ENCODE measurements at regions not wholly inside any gene's neighbourhood (a gene's known extent, or its start where the extent isn't known, plus 50 kb on each side); places are given as distances from the start of the nearest gene placed in this dataset.

GRCh38 chr14:82720946-82721345 is 1187.3 kb upstream of the SEL1L start:
- DNase-seq (ENCODE audit: low read depth): no peak
- H3K4me3 ChIP-seq (replicated peaks; ENCODE audit: low read depth, low read length): no peak overlapping the region
- TF ChIP-seq CTCF (IDR thresholded peaks at IDR 0.05; ENCODE audit: low read length, missing control alignments): no peak

- no peak for TF ChIP-seq CTCF (IDR thresholded peaks at IDR 0.05; ENCODE audit: low read length, missing control alignments)
- DNase-seq (ENCODE audit: low read depth): no peak
- no peak overlapping the region for H3K4me3 ChIP-seq (replicated peaks; ENCODE audit: low read depth, low read length)
These were observed 1190.7 kb upstream of the SEL1L start for GRCh38 chr14:82724316-82724715.

GRCh38 chr14:82725213-82725612 is 1191.6 kb upstream of the SEL1L start:
- DNase-seq (ENCODE audit: low read depth): peak; percentile 0
- no peak for TF ChIP-seq CTCF (IDR thresholded peaks at IDR 0.05; ENCODE audit: low read length, missing control alignments)
- H3K4me3 ChIP-seq (replicated peaks; ENCODE audit: low read depth, low read length): no peak overlapping the region

- DNase-seq (ENCODE audit: low read depth): no peak
- TF ChIP-seq CTCF (IDR thresholded peaks at IDR 0.05; ENCODE audit: low read length, missing control alignments): no peak
- H3K4me3 ChIP-seq (replicated peaks; ENCODE audit: low read depth, low read length): no peak overlapping the region
These were observed 1197.9 kb upstream of the SEL1L start for GRCh38 chr14:82731526-82731925.

- no peak for DNase-seq (ENCODE audit: low read depth)
- TF ChIP-seq CTCF (IDR thresholded peaks at IDR 0.05; ENCODE audit: low read length, missing control alignments): no peak
These were observed 1206.9 kb upstream of the SEL1L start for GRCh38 chr14:82740547-82740946.

GRCh38 chr14:82755476-82755875 is 1221.8 kb upstream of the SEL1L start:
- TF ChIP-seq CTCF (IDR thresholded peaks at IDR 0.05; ENCODE audit: low read length, missing control alignments): no peak
- no peak for DNase-seq (ENCODE audit: low read depth)
- no peak overlapping the region for H3K4me3 ChIP-seq (replicated peaks; ENCODE audit: low read depth, low read length)

More at GRCh38 chr14:82740547-82740946, 1206.9 kb upstream of the SEL1L start:
- no peak overlapping the region for H3K4me3 ChIP-seq (replicated peaks; ENCODE audit: low read depth, low read length)

GRCh38 chr14:82755923-82756322 is 1222.3 kb upstream of the SEL1L start:
- no peak for DNase-seq (ENCODE audit: low read depth)
- no peak for TF ChIP-seq CTCF (IDR thresholded peaks at IDR 0.05; ENCODE audit: low read length, missing control alignments)

More at GRCh38 chr14:82755923-82756322, 1222.3 kb upstream of the SEL1L start:
- no peak overlapping the region for H3K4me3 ChIP-seq (replicated peaks; ENCODE audit: low read depth, low read length)

Data from fibroblast of pulmonary artery (primary cell).